OCI-M2 (cell line): ENCODE measurements at regions not wholly inside any gene's neighbourhood (a gene's known extent, or its start where the extent isn't known, plus 50 kb on each side); places are given as distances from the start of the nearest gene placed in this dataset.

ENCODE experiments used
- DNase-seq: peaks from one replicate; lab custom pipeline; 2025; ENCODE audit not compliant: unreplicated experiment; lab: John Stamatoyannopoulos, UW

DNA sequence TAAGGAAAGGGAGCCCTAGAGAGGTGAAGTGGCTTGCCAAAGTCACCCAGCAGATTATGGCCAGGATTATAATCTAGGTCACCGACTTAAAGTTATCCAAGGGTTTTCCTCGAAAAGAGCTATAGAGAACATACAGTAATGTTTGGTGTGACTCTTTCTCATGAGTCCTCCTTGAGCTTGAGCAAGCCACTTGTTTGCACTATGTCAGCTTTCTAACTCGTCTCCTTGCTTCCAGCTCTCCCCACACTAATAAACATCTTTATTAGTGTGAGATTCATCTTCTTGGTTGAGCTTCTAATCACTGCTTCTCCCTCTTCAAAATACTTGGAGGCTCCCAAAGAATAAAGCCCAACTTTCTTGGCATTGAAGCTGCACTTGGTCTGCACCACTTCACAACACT is 390.0 kb upstream of the USP24 start:
- DNase-seq: no peak

DNA sequence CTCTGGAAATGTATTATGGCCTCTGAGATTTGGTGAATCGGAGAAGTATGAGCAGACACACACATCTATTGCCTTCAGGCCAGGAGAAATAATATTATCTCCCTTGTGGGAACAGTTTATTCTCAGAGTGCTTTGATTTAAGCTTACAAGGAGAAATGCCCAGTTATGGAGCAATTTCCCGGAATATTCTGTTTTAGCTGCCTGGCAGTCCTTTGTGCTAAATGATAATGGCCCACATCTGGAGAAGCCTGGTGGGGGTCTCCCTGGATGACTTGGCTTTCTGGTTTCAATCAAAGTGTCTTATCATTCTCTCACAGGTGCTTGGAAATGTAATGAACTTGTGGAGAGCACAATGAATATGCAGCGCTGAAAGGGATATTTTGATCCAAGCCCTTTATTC is 389.6 kb upstream of the USP24 start:
- no peak for DNase-seq

DNA sequence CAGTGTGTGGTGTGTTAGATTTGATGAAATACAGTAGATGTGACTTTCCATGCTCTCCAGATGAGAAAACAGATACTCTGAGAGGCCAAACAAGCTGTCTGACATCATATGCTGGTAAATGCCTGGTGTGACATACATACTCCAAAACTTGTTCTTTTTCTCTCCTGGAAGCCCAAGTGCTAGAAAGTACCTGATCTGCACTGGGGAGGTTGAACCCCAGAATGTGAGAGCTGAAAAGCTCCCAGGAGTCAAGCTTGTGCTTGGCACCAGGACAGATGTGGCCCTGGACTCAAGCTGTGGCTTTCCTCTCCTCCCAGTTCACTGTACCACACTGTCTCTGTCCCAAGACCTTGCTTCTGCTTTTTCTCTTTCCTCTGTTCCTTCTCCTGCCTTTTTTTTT is 389.0 kb upstream of the USP24 start:
- no peak for DNase-seq

DNA sequence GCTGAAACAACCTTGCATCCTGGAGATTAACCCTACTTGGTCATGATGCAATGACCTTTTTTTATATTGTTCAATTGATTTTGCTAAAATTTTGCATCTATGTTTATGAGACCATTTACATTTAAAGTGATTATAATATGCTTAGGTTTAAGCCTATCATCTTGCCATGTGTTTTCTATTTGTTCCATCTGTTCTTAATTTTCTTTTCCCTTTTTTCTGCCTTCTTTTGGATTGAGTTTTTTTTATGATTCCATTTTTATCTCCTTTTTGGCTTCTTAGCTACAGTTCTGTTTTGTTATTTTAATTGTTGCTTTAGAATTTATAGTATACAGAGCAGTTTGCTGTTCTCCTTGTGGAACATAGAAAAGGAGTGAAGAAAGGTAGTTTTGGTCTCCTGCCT is 385.1 kb upstream of the USP24 start:
- no peak for DNase-seq

DNA sequence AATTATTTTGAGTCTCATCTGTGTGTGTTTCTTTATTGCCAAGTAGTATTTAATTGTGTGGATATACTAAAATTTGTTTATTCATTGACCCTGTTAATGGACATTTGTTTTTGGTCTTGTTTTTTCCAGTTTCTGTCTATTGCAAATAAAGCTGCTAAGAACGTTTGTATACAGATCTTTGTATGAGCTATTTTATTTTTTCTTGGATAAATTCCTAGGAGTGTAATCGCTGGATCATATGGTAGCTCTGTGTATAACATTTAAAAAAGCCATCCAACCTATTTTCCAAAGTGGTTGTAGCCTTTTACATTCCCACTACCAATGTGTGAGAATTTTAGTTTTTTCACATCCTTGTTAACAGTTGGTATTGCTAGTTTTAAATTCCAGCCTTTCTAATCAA is 382.7 kb upstream of the USP24 start:
- no peak for DNase-seq

DNA sequence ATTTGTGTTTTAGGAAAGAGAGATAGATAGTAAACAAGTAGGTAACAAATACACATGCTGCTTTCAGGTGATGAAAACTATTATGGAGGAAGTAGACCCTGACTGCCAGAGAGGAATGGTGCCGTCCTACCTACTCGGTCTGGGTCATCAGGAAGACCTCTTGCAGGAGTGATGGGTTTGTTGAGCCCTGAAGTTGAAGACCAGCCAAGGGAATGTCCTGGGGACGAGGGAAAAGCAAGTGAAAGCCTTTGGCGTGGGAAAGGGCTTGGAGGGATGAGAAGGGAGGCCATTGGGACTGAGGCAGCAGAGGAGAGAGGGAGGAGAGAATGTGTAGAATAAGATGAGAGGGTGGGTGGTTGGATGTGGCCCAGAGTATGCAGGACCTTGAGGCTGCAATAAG is 379.5 kb upstream of the USP24 start:
- no peak for DNase-seq

DNA sequence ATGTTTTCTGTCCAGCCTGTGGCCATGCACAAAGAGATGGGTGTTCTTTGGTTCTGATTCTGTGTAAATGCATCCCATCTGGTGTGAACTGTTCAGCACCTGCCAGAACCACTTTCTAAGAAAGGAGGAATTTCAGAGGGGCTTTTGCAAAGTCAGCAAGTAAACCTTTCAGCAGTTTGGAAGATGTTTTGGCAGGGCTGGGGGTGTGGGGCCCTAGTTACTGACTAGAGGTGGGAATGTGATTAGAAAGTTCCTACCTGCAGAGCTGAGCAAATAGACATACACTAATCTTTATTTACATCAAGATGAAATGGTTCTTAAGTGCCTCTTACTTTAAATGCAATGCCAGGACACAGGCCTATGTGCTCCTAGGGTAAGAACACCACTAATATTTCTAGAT is 378.1 kb upstream of the USP24 start:
- no peak for DNase-seq

DNA sequence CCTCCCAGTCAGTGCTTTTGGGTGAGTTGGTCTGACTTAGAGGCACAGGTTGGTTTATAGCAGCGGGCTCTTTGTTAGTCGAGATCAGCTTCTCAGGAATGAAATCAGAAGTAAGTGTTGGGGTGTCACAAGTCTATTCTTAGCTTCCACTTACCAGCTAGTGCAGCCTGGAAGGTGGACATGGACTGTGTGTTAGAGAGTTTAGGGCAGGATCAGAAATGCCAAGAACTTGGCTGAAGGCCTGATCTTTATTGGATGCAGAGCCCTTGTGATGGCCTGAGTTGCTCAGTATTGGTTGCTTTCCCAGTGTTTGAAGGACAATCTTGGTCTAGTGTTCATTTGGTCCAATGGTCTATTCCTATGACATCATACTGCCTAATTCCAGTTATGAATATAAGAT is 377.0 kb upstream of the USP24 start:
- no peak for DNase-seq

DNA sequence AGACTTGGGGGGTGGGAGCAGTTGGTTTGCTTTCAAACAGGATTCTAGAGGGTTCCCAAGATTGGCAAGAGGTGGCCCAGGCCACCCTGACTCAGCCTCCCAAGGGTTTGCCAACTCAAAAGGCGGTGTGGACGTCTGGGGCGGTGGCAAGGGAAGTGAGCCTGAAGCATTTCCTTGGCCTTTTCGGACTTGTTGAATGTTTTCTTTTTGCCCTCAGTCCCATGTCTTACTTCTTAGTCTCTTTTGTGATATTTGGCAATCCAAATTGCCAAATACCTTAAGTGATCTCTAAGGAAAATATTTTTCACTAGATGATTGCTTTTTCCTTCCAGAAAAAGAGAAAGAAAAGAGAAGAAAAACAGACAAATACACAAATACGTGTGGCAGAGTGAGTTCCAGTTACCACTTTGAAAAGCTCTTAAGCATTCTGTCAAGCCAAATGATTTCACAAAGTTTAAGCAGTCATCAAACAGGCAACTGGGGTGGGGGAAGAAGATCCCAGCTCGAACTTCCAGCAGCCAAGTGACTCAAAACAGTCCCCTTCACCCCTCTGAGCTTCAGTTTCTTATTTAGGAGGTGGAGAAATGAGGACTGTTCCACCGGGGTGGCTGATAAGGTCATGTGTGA is 374.6 kb upstream of the USP24 start:
- DNase-seq: no peak

DNA sequence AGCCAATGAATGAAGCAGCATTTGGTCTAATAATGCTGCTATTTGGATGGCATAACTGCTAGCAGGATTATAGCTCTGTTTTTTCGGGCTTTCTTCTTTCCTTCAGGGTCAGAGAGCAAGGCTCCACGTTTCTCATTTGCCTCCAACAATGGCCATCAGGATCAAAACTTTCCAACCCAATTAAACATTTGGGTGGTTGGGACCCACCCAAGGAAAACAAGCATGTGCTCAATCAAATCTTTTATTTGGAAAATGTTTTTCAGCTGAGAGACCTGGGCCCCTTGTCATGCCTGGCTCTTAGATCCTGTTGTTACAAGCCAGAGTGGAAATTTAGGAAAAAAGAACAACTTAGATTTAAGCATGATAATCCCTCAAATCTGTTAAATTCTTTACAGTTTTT is 373.1 kb upstream of the USP24 start:
- no peak for DNase-seq

DNA sequence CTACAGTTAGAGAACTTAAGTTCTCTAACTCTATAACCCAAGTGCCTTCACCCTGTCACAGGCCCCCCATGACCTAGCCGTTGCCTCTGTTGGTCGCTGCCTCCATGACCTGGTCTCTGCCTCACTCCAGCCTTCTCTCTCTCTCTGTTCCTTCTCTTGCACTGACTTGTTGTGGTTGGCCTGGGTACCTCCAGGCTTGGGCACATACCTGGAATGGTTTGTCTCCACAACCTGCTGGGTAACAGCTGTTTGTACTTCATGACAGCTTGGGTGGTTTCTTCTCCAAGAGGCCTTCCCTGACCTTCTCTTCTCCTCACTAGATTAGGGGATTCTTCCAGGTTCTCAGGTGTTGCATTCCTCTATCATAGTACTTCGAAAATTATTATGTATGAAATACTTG is 371.6 kb upstream of the USP24 start:
- DNase-seq: no peak

DNA sequence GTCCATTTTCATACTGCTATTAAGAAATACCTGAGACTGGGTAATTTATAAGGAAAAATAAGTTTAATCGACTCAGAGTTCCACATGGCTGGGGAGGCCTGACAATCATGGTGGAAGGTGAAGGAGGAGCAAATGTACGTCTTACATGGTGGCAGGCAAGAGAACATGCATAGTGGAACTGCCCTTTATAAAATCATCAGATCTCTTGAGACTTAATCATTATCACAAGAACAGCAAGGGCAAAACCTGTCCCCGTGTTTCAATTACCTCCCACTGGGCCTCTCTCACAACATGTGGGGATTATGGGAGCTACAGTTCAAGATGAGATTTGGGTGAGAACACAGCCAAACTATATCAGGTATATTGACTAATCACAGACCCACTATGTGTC is 370.2 kb upstream of the USP24 start:
- no peak for DNase-seq

DNA sequence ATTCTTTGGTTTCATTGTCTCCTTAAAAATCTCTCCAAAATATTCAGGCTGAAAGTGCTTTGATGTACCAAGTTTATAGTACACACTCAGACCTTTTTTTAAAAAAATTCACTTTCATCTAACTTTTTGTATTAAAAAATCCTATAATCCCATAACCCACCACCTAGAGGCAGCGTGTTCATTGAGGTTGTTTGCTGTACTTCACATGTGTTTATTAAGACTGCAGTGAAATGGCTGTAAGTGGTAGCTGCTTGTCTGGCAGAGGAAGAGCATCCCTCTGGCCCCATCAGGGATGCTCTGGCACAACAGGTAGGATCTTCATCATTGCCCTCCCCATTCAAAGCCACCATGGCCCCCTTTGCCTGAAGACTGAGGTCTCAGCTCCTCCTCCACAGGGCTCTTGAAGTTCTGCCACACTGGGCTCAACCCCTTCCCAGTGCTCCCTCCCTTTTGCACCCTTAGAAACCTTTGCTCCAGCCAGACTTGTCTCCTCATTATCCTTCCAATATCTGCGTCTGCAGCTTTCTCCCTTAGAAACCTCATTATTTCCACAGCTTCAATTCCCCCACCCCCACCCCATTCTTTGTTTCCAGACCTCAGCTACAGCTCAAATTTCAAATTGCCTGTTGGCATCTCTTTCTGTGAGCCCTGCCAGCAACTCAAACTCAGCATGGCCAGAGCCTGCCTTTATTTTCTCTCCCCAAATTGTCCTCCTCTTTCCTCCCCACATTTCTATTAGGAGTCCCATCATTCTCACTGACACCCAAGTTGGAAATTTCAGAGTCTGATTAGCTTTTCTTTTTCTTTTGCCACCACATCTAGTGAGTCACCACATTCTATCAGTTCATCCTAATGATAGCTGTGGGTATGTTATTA is 369.6 kb upstream of the USP24 start:
- DNase-seq: no peak

DNA sequence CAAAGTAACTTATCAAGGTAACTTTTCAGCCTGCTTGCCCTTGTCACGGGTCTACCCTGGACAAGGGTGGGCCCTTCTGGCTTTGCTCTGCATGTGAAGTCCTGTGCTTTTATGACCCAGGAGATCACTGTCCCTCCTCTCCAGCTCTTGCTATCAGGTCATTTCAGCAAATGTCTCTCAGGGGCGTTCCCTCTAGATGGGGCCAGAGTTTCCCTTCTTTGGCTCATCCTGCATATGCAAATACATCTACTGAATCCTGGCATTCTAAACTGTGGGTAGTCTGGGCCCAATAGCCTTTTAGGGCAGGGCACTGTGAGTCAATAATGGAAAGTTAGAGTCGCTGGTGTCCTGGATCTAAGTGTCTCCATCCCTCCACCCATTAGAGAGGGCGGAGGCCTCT is 366.9 kb upstream of the USP24 start:
- no peak for DNase-seq

DNA sequence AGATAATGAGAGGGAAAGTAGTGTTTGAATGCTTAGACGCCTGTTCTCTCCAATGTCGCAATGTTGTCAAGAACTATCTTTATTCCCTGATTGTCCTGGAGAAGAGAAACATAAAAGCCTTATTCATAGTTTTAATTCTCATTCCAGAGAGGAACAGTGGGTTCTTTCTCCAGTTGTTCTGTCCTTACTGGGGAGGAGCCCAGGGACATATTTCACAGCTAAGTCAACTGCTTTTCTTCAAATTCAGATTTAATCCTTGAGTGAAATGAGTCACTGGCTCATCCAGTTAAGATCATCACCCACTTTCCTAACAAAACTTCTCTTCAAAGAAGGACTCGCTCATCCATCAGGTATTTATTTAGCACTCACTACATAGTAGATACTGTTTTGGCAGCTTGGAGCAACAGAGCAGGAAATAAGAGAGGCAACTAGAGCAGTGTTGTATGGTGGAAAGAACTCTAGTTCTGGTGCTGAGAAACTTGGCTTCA is 365.7 kb upstream of the USP24 start:
- no peak for DNase-seq

DNA sequence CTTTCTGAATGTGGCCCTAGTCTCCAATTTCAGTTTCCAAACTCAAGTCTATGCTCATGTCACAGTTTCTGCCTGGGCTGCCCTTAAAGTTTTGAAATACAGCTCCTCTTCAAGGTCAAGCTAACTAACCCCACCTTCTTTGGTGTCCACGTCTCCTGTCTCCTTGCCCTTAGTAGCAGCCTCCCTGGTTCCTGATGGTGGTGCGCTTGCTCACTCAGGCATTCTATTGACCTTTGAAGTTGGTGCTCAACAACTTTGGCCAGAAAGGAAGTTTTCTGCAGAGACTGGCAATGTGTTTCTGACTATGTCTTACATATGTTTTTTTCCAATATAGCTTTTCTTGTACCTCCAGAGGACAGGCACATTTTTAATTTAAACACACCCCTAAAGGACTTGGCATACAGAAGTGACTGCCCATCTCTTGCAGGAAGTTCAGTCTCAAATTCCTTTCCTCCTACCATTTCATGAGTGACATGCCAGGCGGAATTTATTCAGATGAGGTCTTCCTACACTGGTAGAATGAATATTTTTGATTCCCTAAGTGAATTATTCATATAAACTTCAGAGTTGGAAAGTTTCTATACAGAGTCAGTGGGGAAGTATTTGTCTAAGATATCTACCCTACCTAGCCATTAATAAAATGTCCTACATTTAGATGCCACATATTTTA is 364.3 kb upstream of the USP24 start:
- DNase-seq: no peak

DNA sequence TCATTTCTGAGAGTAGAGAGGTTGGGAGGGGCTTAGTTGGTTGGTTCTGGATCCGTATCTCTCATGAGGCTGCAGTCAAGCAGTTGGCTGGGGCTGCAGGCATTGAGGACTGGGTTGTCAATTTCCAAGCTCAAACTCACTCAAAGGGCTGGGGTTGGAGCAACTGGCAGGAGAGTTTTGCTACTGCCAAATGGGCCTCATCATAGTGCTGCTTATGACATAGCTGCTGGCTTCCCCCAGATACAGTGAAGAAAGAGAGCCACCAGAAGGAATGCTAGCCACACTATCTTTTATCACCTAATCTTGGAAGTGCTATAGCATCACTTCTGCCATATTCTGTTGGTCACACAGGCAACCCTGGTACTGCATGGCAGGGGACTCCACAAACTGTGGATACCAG is 363.5 kb upstream of the USP24 start:
- no peak for DNase-seq

DNA sequence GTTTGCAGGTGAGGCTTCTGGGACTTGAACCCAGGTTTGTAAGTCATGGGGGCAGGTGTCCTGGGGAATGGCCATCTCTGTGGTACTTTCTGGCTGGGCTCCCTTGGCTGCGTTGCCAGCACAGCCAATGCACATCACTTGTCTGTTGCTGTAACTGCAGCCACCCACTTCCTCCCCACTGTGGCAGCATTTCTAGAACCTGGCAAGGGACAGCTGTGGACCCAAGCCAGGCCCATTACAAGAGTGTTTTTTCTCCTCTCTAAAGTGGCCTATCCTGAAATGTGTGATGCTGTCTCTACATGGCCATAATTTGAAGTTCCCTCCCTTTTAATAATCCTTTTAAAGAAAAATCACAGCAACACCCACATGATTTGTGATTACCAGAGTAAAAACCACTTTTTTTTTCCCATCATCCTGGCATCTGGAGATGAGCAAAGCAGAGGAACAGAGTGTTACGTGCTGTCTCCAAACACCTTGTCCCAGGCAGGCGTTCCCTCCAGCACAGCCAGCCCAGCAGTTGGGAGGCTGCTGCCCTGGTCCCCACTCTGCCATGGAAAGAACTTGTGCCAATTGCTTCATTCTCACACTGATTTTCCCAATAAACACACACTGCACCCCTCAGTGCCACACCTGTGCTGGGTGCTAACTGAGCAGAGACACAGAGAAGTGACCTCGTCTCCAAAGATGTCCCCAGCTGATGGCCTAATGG is 360.6 kb upstream of the USP24 start:
- DNase-seq: no peak

DNA sequence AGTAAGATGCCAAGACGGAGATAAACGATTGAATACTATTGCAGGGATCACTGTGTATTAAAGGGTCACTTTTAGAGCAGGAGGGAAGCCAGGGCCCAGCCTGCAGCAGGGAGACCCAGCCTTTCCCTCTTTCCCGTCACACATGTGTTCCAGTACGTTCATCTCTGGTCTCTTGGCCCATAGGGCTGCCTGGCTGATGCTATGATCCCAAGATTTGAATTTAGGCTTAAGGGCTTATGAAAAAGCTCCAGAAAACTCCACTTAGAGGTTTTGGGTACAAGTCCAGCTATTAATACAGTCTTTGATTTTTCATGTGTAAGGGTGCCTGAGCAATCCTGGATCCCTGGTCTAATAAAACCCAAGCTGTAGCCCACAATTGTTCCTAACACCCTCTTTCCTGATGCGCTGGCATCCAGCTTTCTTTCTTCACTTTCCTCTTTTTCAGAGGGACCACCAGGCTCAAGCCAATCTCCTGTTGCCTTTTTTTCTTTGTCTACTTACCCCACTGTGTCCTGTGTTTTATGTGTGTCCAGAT is 359.6 kb upstream of the USP24 start:
- no peak for DNase-seq

DNA sequence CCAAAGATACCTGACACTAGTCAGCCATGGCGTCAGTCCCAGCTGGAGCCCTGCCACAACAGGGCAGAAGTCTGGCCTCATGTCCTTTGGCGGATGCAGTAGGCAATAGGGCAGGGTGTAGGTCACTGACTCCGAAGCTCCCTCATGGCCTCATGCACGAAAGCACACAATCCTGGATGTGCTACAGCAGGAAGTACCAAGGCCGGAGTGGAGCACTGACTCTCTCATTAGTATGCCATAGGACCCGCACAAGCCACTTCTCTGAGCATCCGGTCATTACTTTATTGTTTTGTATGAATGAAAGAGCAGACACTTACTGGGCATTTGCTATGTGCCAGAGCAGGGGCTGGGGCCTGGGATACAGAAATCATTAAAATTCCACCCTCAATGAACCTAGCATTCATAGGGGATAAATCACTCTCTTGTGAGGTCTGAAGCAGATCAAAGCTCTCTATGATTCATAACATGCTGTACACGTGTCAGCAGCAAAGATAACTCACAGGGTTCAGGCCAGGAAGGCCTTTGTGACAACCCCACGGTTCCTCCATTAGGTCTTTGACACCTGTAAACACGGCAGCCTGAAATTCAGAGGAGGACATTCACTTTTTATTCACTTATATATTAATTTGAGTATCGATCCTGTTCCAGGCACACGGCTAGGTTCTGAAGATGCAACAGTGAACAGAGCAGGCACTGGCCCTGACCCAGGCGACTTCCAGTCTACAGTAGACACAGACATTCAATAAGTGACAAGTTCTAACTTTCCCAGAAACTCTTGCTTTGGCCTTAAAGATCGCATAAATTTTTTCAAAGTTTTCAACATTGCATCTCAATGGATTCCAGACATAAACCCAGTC is 357.9 kb upstream of the USP24 start:
- DNase-seq: no peak
